ENCODE measurements at regions not wholly inside any gene's neighbourhood (a gene's known extent, or its start where the extent isn't known, plus 50 kb on each side); places are given as distances from the start of the nearest gene placed in this dataset.

GRCh38 chr4:74583089-74583700 lies 138.3 kb downstream of the AREG start:
- TF ChIP-seq, protein P1, sequence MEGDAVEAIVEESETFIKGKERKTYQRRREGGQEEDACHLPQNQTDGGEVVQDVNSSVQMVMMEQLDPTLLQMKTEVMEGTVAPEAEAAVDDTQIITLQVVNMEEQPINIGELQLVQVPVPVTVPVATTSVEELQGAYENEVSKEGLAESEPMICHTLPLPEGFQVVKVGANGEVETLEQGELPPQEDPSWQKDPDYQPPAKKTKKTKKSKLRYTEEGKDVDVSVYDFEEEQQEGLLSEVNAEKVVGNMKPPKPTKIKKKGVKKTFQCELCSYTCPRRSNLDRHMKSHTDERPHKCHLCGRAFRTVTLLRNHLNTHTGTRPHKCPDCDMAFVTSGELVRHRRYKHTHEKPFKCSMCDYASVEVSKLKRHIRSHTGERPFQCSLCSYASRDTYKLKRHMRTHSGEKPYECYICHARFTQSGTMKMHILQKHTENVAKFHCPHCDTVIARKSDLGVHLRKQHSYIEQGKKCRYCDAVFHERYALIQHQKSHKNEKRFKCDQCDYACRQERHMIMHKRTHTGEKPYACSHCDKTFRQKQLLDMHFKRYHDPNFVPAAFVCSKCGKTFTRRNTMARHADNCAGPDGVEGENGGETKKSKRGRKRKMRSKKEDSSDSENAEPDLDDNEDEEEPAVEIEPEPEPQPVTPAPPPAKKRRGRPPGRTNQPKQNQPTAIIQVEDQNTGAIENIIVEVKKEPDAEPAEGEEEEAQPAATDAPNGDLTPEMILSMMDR (optimal IDR thresholded peaks at IDR 0.05 in 1 of 3, IDR thresholded peaks at IDR 0.05 in 1 of 3, conservative IDR thresholded peaks at IDR 0.05 in 1 of 3; ENCODE audit: extremely low read depth in 1 of 3, insufficient read depth in 2 of 3, low read length in 3 of 3): no peak
- no peak for TF ChIP-seq EZH2 (IDR thresholded peaks at IDR 0.05; ENCODE audit: low read length)
